HepG2 (cell line): ENCODE measurements at regions not wholly inside any gene's neighbourhood (a gene's known extent, or its start where the extent isn't known, plus 50 kb on each side); places are given as distances from the start of the nearest gene placed in this dataset.

Experiments used
- ATAC-seq: fragments of 200-7000 bp; cut with Tn5 transposase; 3 replicates; pipeline ENCODE4 v1.9.1; 2020; ENCODE audit warnings: mild to moderate bottlenecking, moderate library complexity
- BruUV-seq: library from RNA; stranded (reverse); fragments of 400-500 nt; replicated peaks from 2 replicates; lab custom pipeline; 2021; lab: Mats Ljungman, UMichigan
- CTCF ChIA-PET: fragments of 300-600 bp; formaldehyde crosslinking; extraction: SDS; loops from one replicate; lab custom pipeline; 2021; ENCODE audit warnings: low total read pairs, inconsistent platforms, low intra/inter-chr PET ratio; lab: Yijun Ruan, JAX
- POLR2A ChIA-PET: fragments of 350-600 bp; sonication (Branson Sonifier 250); formaldehyde crosslinking; loops from one replicate; lab custom pipeline; 2020; ENCODE audit warnings: antibody characterized with exemption, inconsistent platforms; lab: Yijun Ruan, JAX
- DNase-seq: peaks from one replicate; pipeline ENCODE4 v3.0.0-alpha.2; 2015; ENCODE audit warnings: low spot score
- FAIRE-seq: peaks from 3 replicates; lab custom pipeline; 2011; peaks lifted over from hg19 to GRCh38; lab: Jason Lieb, UNC
- H2AFZ ChIP-seq: one replicate; pipeline ENCODE4 v1.6.1; 2011; ENCODE audit warnings: low read length, inconsistent platforms
- H3K27ac ChIP-seq: fragments of 300-600 bp; 3 replicates; pipeline ENCODE4 v1.8.0; 2011; ENCODE audit warnings: mixed run types, mild to moderate bottlenecking, mixed read lengths, low read length, inconsistent platforms; ENCODE audit not compliant: insufficient read depth; ENCODE audit errors: extremely low read length
- H3K27me3 ChIP-seq, 2 experiments: fragments of 200-600 bp in 1 of 2; 2 replicates in 1 of 2; 3 replicates in 1 of 2; pipeline versions ENCODE4 v1.6.0 to v1.8.0; 2011; ENCODE audit warnings: low read length in 2 of 2, mild to moderate bottlenecking in 2 of 2, moderate library complexity in 2 of 2, inconsistent platforms in 1 of 2; ENCODE audit not compliant: insufficient read depth in 2 of 2, control insufficient read depth in 1 of 2
- H3K36me3 ChIP-seq, 2 experiments: fragments of 200-600 bp in 1 of 2; replicated peaks in 1 of 2; 2 replicates in 1 of 2; 3 replicates in 1 of 2; pipeline versions ENCODE4 v1.5.1 to v1.8.0; 2011; ENCODE audit warnings: low read length in 2 of 2, inconsistent platforms in 1 of 2; ENCODE audit not compliant: insufficient read depth in 2 of 2, control insufficient read depth in 1 of 2
- H3K4me1 ChIP-seq: 2 replicates; pipeline ENCODE4 v1.5.1; 2012; ENCODE audit warnings: low read length, inconsistent platforms; ENCODE audit not compliant: insufficient read depth
- H3K4me2 ChIP-seq: 2 replicates; pipeline ENCODE4 v1.6.0; 2011; ENCODE audit warnings: low read depth, low read length, inconsistent platforms
- H3K4me3 ChIP-seq, 3 experiments: fragments of 200-600 bp in 1 of 3; sonication (generic), shearing (Covaris generic) in 1 of 3; replicated peaks in 1 of 3; 2 replicates each; pipeline ENCODE4 v1.5.1; 2011 to 2016; ENCODE audit warnings: low read length in 3 of 3, inconsistent platforms in 2 of 3, low read depth in 2 of 3, mild to moderate bottlenecking in 2 of 3, control low read depth in 1 of 3, mixed read lengths in 1 of 3; ENCODE audit not compliant: insufficient read depth in 1 of 3
- H3K79me2 ChIP-seq: one replicate; pipeline ENCODE4 v1.6.1; 2011; ENCODE audit warnings: low read length, inconsistent platforms; ENCODE audit not compliant: insufficient read depth
- H3K9ac ChIP-seq: 2 replicates; pipeline ENCODE4 v1.6.0; 2011; ENCODE audit warnings: mild to moderate bottlenecking, low read depth, low read length, inconsistent platforms; ENCODE audit not compliant: insufficient read depth
- H3K9me3 ChIP-seq: 2 replicates; pipeline ENCODE4 v1.5.1; 2012; ENCODE audit warnings: mild to moderate bottlenecking, low read length
- H4K20me1 ChIP-seq: 2 replicates; pipeline ENCODE4 v1.6.0; 2011; ENCODE audit warnings: inconsistent platforms, mild to moderate bottlenecking, low read length, moderate library complexity; ENCODE audit not compliant: insufficient read depth
- BRD4 ChIP-seq: sonication (generic); formaldehyde crosslinking; IDR thresholded peaks from 2 replicates; pipeline ENCODE4 v1.4.0; 2020; ENCODE audit warnings: missing genetic modification reagents
- CENPX ChIP-seq: sonication (generic); formaldehyde crosslinking; IDR thresholded peaks from 2 replicates; pipeline ENCODE4 v1.9.0; 2021; ENCODE audit warnings: mild to moderate bottlenecking, missing genetic modification reagents, moderate library complexity
- HNF4A ChIP-seq: sonication (generic); formaldehyde crosslinking; IDR thresholded peaks from 2 replicates; pipeline ENCODE4 v1.4.0; 2020; ENCODE audit warnings: missing genetic modification reagents
- HNRNPL ChIP-seq: fragments of 200-400 bp; formaldehyde crosslinking; IDR thresholded peaks from 2 replicates; pipeline ENCODE4 v1.6.1; 2017; ENCODE audit warnings: mild to moderate bottlenecking, low read depth, low read length
- MLLT10 ChIP-seq: sonication (generic); formaldehyde crosslinking; IDR thresholded peaks from 2 replicates; pipeline ENCODE4 v1.4.0; 2020; ENCODE audit warnings: missing genetic modification reagents
- NFYB ChIP-seq: sonication (generic); formaldehyde crosslinking; IDR thresholded peaks from 2 replicates; pipeline ENCODE4 v1.4.0; 2020; ENCODE audit warnings: missing genetic modification reagents
- ZKSCAN1 ChIP-seq: fragments of 150-350 bp; IDR thresholded peaks from 2 replicates; pipeline ENCODE4 v1.6.1; 2014; ENCODE audit warnings: low read length
- ZNF850 ChIP-seq: sonication (generic); formaldehyde crosslinking; conservative IDR thresholded peaks from 2 replicates; pipeline ENCODE4 v1.9.0; 2021; ENCODE audit warnings: mild to moderate bottlenecking, missing genetic modification reagents
- WGBS: methylation state at CpG from one replicate; pipeline ENCODE4 v1.1.6; 2017; ENCODE audit warnings: low lambda C conversion rate; 5-methylcytosine and 5-hydroxymethylcytosine counted together
- in situ Hi-C: cut with HindIII; loops from 2 replicates; pipeline ENCODE4 v1.10.0; 2017; ENCODE audit warnings: low pct_unique_long_range_greater_than_20kb; ENCODE audit not compliant: extremely low pct_ligation_motif_present
- intact Hi-C: fragments of 100-400 bp; cut with micrococcal nuclease; formaldehyde crosslinking; loops from one replicate; pipeline ENCODE4 v1.10.0; 2022; ENCODE audit not compliant: unreplicated experiment
- TF ChIP-seq, protein P1 (sequence below): sonication (generic); formaldehyde crosslinking; IDR thresholded peaks from 2 replicates; pipeline ENCODE4 v1.4.0; 2020; ENCODE audit warnings: missing genetic modification reagents, borderline replicate concordance
- TF ChIP-seq, protein P2 (sequence below): IDR thresholded peaks from 2 replicates; pipeline ENCODE4 v1.6.1; 2016; ENCODE audit warnings: missing genetic modification reagents, missing compliant biosample characterization

DNA sequence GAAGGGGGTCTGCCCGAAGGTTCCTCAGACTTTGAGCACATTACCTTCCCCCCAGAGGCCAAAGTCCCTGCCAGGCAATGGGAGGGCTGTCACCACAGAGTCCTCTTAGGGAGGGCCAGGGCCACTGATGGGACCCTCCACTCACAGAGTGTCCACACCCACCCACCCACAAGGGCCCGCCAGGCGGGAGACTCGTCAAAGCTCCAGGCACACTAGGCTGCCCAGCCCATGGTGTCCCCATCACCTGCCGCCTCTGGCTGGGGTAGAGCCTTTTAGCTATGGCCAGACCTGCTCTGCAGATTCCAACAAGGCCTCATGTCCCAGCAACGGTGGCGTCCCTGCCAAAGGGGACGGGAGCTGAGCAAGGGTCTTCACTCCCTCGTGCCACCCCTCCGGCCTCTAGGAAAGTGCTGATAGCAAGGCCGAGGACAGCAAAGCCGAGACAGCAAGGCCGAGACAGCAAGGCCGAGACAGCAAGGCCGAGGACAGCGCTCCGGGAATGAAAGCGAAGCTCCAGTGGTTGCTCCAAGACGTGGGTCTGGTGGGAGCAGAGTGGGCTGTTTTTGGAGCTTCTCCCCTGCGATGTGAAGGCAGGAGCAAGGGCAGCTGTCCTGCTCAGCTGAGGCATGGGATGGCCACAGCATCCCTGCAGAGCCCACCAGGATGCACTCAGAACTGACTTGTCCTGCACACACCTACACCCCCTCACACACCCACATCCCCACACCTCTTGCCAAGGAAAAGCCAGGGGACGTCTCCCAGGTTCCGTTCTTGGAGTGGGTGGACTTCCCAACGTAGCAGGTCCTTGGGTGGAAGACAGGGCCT, 123.4 kb downstream of the CRYAA start:
- H3K36me3 ChIP-seq, result no peaks in the 10 kb centered on the region
- no peaks in the 10 kb centered on the region; a peak in 1 of 5 replicates for H3K27me3 ChIP-seq
- intact Hi-C loops, result loop anchor here (2.0 kb wide), 1 partner anchor 71 kb away; no protein-coding TSS in a partner anchor
- 76% methylated on average over 19 of the region's 23 CpGs for WGBS
- no peak for DNase-seq
- ChIA-PET POLR2A (no interaction called here), CTCF (no interaction called here)
- H3K9me3 ChIP-seq, result peaks cover 5% of the 10 kb centered on the region; the same call in 1 of the 2 replicates
- no peaks in the 10 kb centered on the region for H3K79me2 ChIP-seq
- peaks cover 79% of the 10 kb centered on the region for H3K4me1 ChIP-seq
- no peak for FAIRE-seq
- no peaks in the 10 kb centered on the region for H4K20me1 ChIP-seq
- TF ChIP-seq HNF4A (CRISPR knock-in tag) (peak; percentile 22; the same call in 1 of the 2 replicates), NFYB (CRISPR knock-in tag) (no peak), ZKSCAN1 (no peak), CENPX (CRISPR knock-in tag) (no peak), HNRNPL (0 out of 2 replicates have a peak, but pooled peaks have one; percentile 5), BRD4 (CRISPR knock-in tag) (no peak), ZNF850 (CRISPR knock-in tag) (no peak), MLLT10 (CRISPR knock-in tag) (no peak)
- TF ChIP-seq, protein P1, sequence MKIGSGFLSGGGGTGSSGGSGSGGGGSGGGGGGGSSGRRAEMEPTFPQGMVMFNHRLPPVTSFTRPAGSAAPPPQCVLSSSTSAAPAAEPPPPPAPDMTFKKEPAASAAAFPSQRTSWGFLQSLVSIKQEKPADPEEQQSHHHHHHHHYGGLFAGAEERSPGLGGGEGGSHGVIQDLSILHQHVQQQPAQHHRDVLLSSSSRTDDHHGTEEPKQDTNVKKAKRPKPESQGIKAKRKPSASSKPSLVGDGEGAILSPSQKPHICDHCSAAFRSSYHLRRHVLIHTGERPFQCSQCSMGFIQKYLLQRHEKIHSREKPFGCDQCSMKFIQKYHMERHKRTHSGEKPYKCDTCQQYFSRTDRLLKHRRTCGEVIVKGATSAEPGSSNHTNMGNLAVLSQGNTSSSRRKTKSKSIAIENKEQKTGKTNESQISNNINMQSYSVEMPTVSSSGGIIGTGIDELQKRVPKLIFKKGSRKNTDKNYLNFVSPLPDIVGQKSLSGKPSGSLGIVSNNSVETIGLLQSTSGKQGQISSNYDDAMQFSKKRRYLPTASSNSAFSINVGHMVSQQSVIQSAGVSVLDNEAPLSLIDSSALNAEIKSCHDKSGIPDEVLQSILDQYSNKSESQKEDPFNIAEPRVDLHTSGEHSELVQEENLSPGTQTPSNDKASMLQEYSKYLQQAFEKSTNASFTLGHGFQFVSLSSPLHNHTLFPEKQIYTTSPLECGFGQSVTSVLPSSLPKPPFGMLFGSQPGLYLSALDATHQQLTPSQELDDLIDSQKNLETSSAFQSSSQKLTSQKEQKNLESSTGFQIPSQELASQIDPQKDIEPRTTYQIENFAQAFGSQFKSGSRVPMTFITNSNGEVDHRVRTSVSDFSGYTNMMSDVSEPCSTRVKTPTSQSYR (CRISPR knock-in tag), result 0 out of 2 replicates have a peak, but pooled peaks have one; percentile 30
- TF ChIP-seq, protein P2, sequence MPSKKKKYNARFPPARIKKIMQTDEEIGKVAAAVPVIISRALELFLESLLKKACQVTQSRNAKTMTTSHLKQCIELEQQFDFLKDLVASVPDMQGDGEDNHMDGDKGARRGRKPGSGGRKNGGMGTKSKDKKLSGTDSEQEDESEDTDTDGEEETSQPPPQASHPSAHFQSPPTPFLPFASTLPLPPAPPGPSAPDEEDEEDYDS (CRISPR knock-in tag), result no peak
- no peak overlapping the region for H2AFZ ChIP-seq
- H3K4me2 ChIP-seq, result no peak overlapping the region
- no peak overlapping the region for H3K9ac ChIP-seq
- no peak overlapping the region for H3K4me3 ChIP-seq
- no TSS peak for BruUV-seq
- in situ Hi-C loops, result no loop called here
- no peak for ATAC-seq
- H3K27ac ChIP-seq, result no peak overlapping the region
